Activated CD8-positive, alpha-beta memory T cell treated with anti-CD3 and anti-CD28 coated beads, Interleukin-2, amount 10 ng/mL, durations not matched to agents 7 days and 5 days (primary cell): ENCODE measurements at regions not wholly inside any gene's neighbourhood (a gene's known extent, or its start where the extent isn't known, plus 50 kb on each side); places are given as distances from the start of the nearest gene placed in this dataset.

Experiments used
- ATAC-seq: fragments of 150-1000 bp; cut with Tn5 transposase; one replicate; pipeline ENCODE4 v1.10.0; 2021; ENCODE audit warnings: moderate library complexity
- CTCF ChIA-PET: fragments of 350-600 bp; sonication (Branson Sonifier 250); formaldehyde crosslinking; loops from one replicate; lab custom pipeline; 2021; ENCODE audit warnings: antibody characterized with exemption; lab: Charles Lee
- DNase-seq: peaks from one replicate; pipeline ENCODE4 v3.0.0-alpha.2; 2020
- H3K27ac Mint-ChIP-seq: one replicate; pipeline ENCODE4 v1.8.0; 2021; ENCODE audit warnings: mild to moderate bottlenecking, mixed read lengths
- H3K27me3 Mint-ChIP-seq: one replicate; pipeline ENCODE4 v1.8.0; 2021; ENCODE audit warnings: mixed read lengths
- H3K36me3 Mint-ChIP-seq: one replicate; pipeline ENCODE4 v1.8.0; 2021; ENCODE audit warnings: mild to moderate bottlenecking, mixed read lengths
- H3K4me1 Mint-ChIP-seq: one replicate; pipeline ENCODE4 v1.8.0; 2021; ENCODE audit warnings: mixed read lengths
- H3K4me3 Mint-ChIP-seq: one replicate; pipeline ENCODE4 v1.8.0; 2021; ENCODE audit warnings: mild to moderate bottlenecking, moderate library complexity, mixed read lengths
- H3K9me3 Mint-ChIP-seq: one replicate; pipeline ENCODE4 v1.8.0; 2022; ENCODE audit warnings: low read depth, mixed read lengths

GRCh38 chr1:38217316-38217715 is 170.7 kb upstream of the POU3F1 start:
- Mint-ChIP-seq H3K36me3 (no peaks in the 10 kb centered on the region), H3K27ac (no peak overlapping the region), H3K4me3 (no peak overlapping the region), H3K27me3 (peaks cover 56% of the 10 kb centered on the region), H3K9me3 (no peaks in the 10 kb centered on the region), H3K4me1 (peaks cover 2% of the 10 kb centered on the region)
- ATAC-seq (no peak), DNase-seq (no peak)
- CTCF ChIA-PET: no interaction called here

- Mint-ChIP-seq H3K36me3 (no peaks in the 10 kb centered on the region), H3K9me3 (no peaks in the 10 kb centered on the region), H3K4me1 (peaks cover 2% of the 10 kb centered on the region), H3K4me3 (no peak overlapping the region), H3K27me3 (peaks cover 34% of the 10 kb centered on the region), H3K27ac (no peak overlapping the region)
- CTCF ChIA-PET: no interaction called here
- DNase-seq: no peak
- no peak for ATAC-seq
Observed at GRCh38 chr1:38213646-38214434, 167.2 kb upstream of the POU3F1 start.

- no peak overlapping the region for H3K4me3 Mint-ChIP-seq
- H3K27me3 Mint-ChIP-seq: peaks cover 28% of the 10 kb centered on the region
- ATAC-seq (no peak), DNase-seq (no peak)
- no peaks in the 10 kb centered on the region for H3K36me3 Mint-ChIP-seq
- H3K27ac Mint-ChIP-seq: no peak overlapping the region
- H3K9me3 Mint-ChIP-seq: no peaks in the 10 kb centered on the region
- peaks cover 2% of the 10 kb centered on the region for H3K4me1 Mint-ChIP-seq
- CTCF ChIA-PET: no interaction called here
Observed at GRCh38 chr1:38210895-38211177, 164.2 kb upstream of the POU3F1 start.

GRCh38 chr1:38210021-38210894 is 163.7 kb upstream of the POU3F1 start:
- CTCF ChIA-PET: no interaction called here
- H3K9me3 Mint-ChIP-seq: no peaks in the 10 kb centered on the region
- H3K36me3 Mint-ChIP-seq: no peaks in the 10 kb centered on the region

GRCh38 chr1:38208716-38209632 is 162.4 kb upstream of the POU3F1 start:
- H3K9me3 Mint-ChIP-seq: no peaks in the 10 kb centered on the region
- DNase-seq (no peak), ATAC-seq (no peak)
- peaks cover 17% of the 10 kb centered on the region for H3K27me3 Mint-ChIP-seq
- no peak overlapping the region for H3K27ac Mint-ChIP-seq
- peaks cover 2% of the 10 kb centered on the region for H3K4me1 Mint-ChIP-seq
- H3K4me3 Mint-ChIP-seq: no peak overlapping the region
- CTCF ChIA-PET: no interaction called here
- H3K36me3 Mint-ChIP-seq: no peaks in the 10 kb centered on the region

More at GRCh38 chr1:38210021-38210894, 163.7 kb upstream of the POU3F1 start:
- peaks cover 26% of the 10 kb centered on the region for H3K27me3 Mint-ChIP-seq
- ATAC-seq: no peak
- H3K4me1 Mint-ChIP-seq: peaks cover 2% of the 10 kb centered on the region
- no peak for DNase-seq
- no peak overlapping the region for H3K4me3 Mint-ChIP-seq
- H3K27ac Mint-ChIP-seq: no peak overlapping the region

GRCh38 chr1:38207906-38208305 is 161.3 kb upstream of the POU3F1 start:
- no peak overlapping the region for H3K4me3 Mint-ChIP-seq
- ATAC-seq (no peak), DNase-seq (no peak)
- no peaks in the 10 kb centered on the region for H3K9me3 Mint-ChIP-seq
- CTCF ChIA-PET: no interaction called here
- no peak overlapping the region for H3K27ac Mint-ChIP-seq
- H3K4me1 Mint-ChIP-seq: no peaks in the 10 kb centered on the region
- H3K27me3 Mint-ChIP-seq: peaks cover 6% of the 10 kb centered on the region
- H3K36me3 Mint-ChIP-seq: no peaks in the 10 kb centered on the region

- no peaks in the 10 kb centered on the region for H3K9me3 Mint-ChIP-seq
- no peaks in the 10 kb centered on the region for H3K4me1 Mint-ChIP-seq
- no peaks in the 10 kb centered on the region for H3K36me3 Mint-ChIP-seq
- H3K27ac Mint-ChIP-seq: no peak overlapping the region
- peaks cover 2% of the 10 kb centered on the region for H3K27me3 Mint-ChIP-seq
- DNase-seq (no peak), ATAC-seq (no peak)
- CTCF ChIA-PET: no interaction called here
- no peak overlapping the region for H3K4me3 Mint-ChIP-seq
Observed at GRCh38 chr1:38207275-38207674, 160.7 kb upstream of the POU3F1 start.

- no peak overlapping the region for H3K27ac Mint-ChIP-seq
- no peak for DNase-seq
- no peak for ATAC-seq
- no peaks in the 10 kb centered on the region for H3K4me1 Mint-ChIP-seq
- CTCF ChIA-PET: no interaction called here
- H3K36me3 Mint-ChIP-seq: no peaks in the 10 kb centered on the region
- H3K4me3 Mint-ChIP-seq: no peak overlapping the region
- no peaks in the 10 kb centered on the region for H3K9me3 Mint-ChIP-seq
- peaks cover 7% of the 10 kb centered on the region for H3K27me3 Mint-ChIP-seq
Observed at GRCh38 chr1:38204698-38205097, 158.1 kb upstream of the POU3F1 start.

GRCh38 chr1:38203441-38203840 is 156.8 kb upstream of the POU3F1 start:
- Mint-ChIP-seq H3K4me3 (no peak overlapping the region), H3K27me3 (peaks cover 14% of the 10 kb centered on the region), H3K27ac (no peak overlapping the region), H3K9me3 (no peaks in the 10 kb centered on the region), H3K36me3 (no peaks in the 10 kb centered on the region), H3K4me1 (no peaks in the 10 kb centered on the region)
- ATAC-seq (no peak), DNase-seq (no peak)
- CTCF ChIA-PET: no interaction called here

- no peaks in the 10 kb centered on the region for H3K36me3 Mint-ChIP-seq
- CTCF ChIA-PET: no interaction called here
- H3K27me3 Mint-ChIP-seq: peaks cover 16% of the 10 kb centered on the region
- ATAC-seq (no peak), DNase-seq (no peak)
- H3K27ac Mint-ChIP-seq: no peak overlapping the region
- no peaks in the 10 kb centered on the region for H3K9me3 Mint-ChIP-seq
- H3K4me3 Mint-ChIP-seq: no peak overlapping the region
- H3K4me1 Mint-ChIP-seq: no peaks in the 10 kb centered on the region
Observed at GRCh38 chr1:38201431-38201830, 154.8 kb upstream of the POU3F1 start.

- H3K4me3 Mint-ChIP-seq: no peak overlapping the region
- peaks cover 18% of the 10 kb centered on the region for H3K27me3 Mint-ChIP-seq
- H3K9me3 Mint-ChIP-seq: no peaks in the 10 kb centered on the region
- H3K27ac Mint-ChIP-seq: no peak overlapping the region
- DNase-seq (no peak), ATAC-seq (no peak)
- no peaks in the 10 kb centered on the region for H3K36me3 Mint-ChIP-seq
- CTCF ChIA-PET: no interaction called here
- H3K4me1 Mint-ChIP-seq: no peaks in the 10 kb centered on the region
Observed at GRCh38 chr1:38198621-38199020, 152.0 kb upstream of the POU3F1 start.

- ATAC-seq: no peak
- H3K9me3 Mint-ChIP-seq: no peaks in the 10 kb centered on the region
- CTCF ChIA-PET: no interaction called here
- no peak for DNase-seq
- no peak overlapping the region for H3K4me3 Mint-ChIP-seq
- peaks cover 21% of the 10 kb centered on the region for H3K27me3 Mint-ChIP-seq
- H3K36me3 Mint-ChIP-seq: no peaks in the 10 kb centered on the region
- no peaks in the 10 kb centered on the region for H3K4me1 Mint-ChIP-seq
- no peak overlapping the region for H3K27ac Mint-ChIP-seq
Observed at GRCh38 chr1:38198099-38198498, 151.5 kb upstream of the POU3F1 start.

GRCh38 chr1:38197312-38198061 is 150.9 kb upstream of the POU3F1 start:
- Mint-ChIP-seq H3K27ac (no peak overlapping the region), H3K4me1 (no peaks in the 10 kb centered on the region), H3K4me3 (no peak overlapping the region), H3K27me3 (peaks cover 25% of the 10 kb centered on the region), H3K9me3 (no peaks in the 10 kb centered on the region), H3K36me3 (no peaks in the 10 kb centered on the region)
- DNase-seq: no peak
- CTCF ChIA-PET: no interaction called here
- ATAC-seq: no peak
